ENCODE measurements at regions not wholly inside any gene's neighbourhood (a gene's known extent, or its start where the extent isn't known, plus 50 kb on each side); places are given as distances from the start of the nearest gene placed in this dataset.

GRCh38 chr3:137061186-137061585, 103.4 kb downstream of the IL20RB start:
- H3K27ac ChIP-seq (ENCODE audit: low read depth, low read length) = no peak overlapping the region
- peaks cover 0 to 6% (median 3%) of the 10 kb centered on the region in 5 donors for H3K9me3 ChIP-seq (ENCODE audit: control insufficient read depth in 5 of 5, low read length in 5 of 5)
- H3K9ac ChIP-seq (ENCODE audit: low read length in 5 of 5) = no peak overlapping the region
- H3K36me3 ChIP-seq (ENCODE audit: control insufficient read depth in 5 of 5, insufficient read depth in 5 of 5, low read length in 5 of 5) = no peaks in the 10 kb centered on the region
- H3K27me3 ChIP-seq (ENCODE audit: control insufficient read depth in 5 of 5, insufficient read depth in 4 of 5, low read length in 5 of 5) = no peaks in the 10 kb centered on the region
- H3K4me3 ChIP-seq (ENCODE audit: low read depth in 1 of 5, low read length in 5 of 5) = no peak overlapping the region
- no peaks in the 10 kb centered on the region for H3K4me1 ChIP-seq (ENCODE audit: control insufficient read depth in 5 of 5, insufficient read depth in 5 of 5, low read length in 5 of 5)

- no peak overlapping the region for H3K27ac ChIP-seq (ENCODE audit: low read depth, low read length)
- H3K27me3 ChIP-seq (ENCODE audit: control insufficient read depth in 5 of 5, insufficient read depth in 4 of 5, low read length in 5 of 5) = no peaks in the 10 kb centered on the region
- H3K4me1 ChIP-seq (ENCODE audit: control insufficient read depth in 5 of 5, insufficient read depth in 5 of 5, low read length in 5 of 5) = no peaks in the 10 kb centered on the region
- no peak overlapping the region for H3K9ac ChIP-seq (ENCODE audit: low read length in 5 of 5)
- no peaks in the 10 kb centered on the region for H3K36me3 ChIP-seq (ENCODE audit: control insufficient read depth in 5 of 5, insufficient read depth in 5 of 5, low read length in 5 of 5)
- no peak overlapping the region for H3K4me3 ChIP-seq (ENCODE audit: low read depth in 1 of 5, low read length in 5 of 5)
- H3K9me3 ChIP-seq (ENCODE audit: control insufficient read depth in 5 of 5, low read length in 5 of 5) = peaks cover 0 to 6% (median 3%) of the 10 kb centered on the region in 5 donors
Measured at GRCh38 chr3:137062250-137062649, 104.5 kb downstream of the IL20RB start.

DNA sequence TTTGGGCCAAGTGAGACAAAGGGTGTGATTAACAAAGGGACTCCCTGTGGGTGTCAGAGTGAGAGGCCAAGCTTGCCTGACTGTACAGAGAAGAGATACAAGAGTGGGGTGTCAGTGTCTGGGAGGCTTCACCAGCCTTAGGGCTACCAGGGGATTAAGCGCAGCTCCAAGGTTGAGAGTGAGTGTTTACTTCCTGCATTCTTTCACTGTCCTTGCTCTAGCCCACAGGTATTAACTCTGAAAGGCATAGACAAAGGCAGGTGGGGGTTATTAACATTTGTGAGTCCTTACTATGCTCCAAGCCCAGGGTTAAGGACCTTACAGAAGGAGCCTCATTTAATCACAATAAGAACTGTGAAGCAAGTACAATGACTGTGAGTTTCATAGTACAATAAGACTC, 107.6 kb downstream of the IL20RB start:
- H3K36me3 ChIP-seq (ENCODE audit: control insufficient read depth in 5 of 5, insufficient read depth in 5 of 5, low read length in 5 of 5) = no peaks in the 10 kb centered on the region
- no peak overlapping the region for H3K27ac ChIP-seq (ENCODE audit: low read depth, low read length)
- no peaks in the 10 kb centered on the region for H3K4me1 ChIP-seq (ENCODE audit: control insufficient read depth in 5 of 5, insufficient read depth in 5 of 5, low read length in 5 of 5)
- H3K9ac ChIP-seq (ENCODE audit: low read length in 5 of 5) = no peak overlapping the region
- no peaks in the 10 kb centered on the region for H3K27me3 ChIP-seq (ENCODE audit: control insufficient read depth in 5 of 5, insufficient read depth in 4 of 5, low read length in 5 of 5)
- peaks cover 0 to 6% (median 3%) of the 10 kb centered on the region in 5 donors for H3K9me3 ChIP-seq (ENCODE audit: control insufficient read depth in 5 of 5, low read length in 5 of 5)
- H3K4me3 ChIP-seq (ENCODE audit: low read depth in 1 of 5, low read length in 5 of 5) = no peak overlapping the region

DNA sequence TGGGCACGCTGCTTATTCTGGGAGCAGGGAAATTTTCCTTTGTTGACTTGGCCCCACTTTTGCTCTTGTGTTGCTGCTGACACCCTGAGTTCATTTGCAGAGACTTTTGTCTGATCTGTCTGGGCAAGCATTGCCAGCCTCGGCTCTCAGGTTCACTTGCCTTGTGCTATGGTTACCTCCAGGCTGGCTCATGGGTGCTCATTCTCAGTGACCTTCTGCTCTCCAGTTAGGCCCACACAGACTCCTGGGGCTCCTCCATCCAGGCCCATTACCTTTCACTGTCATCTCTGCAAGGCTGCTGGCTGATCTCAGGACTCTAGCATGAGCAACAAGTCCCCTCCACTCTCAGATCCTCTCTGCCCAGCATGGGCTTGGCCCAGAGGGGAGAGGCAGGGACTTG, 108.3 kb downstream of the IL20RB start:
- Histone ChIP-seq H3K9me3 (ENCODE audit: control insufficient read depth in 5 of 5, low read length in 5 of 5) (peaks cover 0 to 6% (median 3%) of the 10 kb centered on the region in 5 donors), H3K4me3 (ENCODE audit: low read depth in 1 of 5, low read length in 5 of 5) (no peak overlapping the region), H3K27ac (ENCODE audit: low read depth, low read length) (no peak overlapping the region), H3K36me3 (ENCODE audit: control insufficient read depth in 5 of 5, insufficient read depth in 5 of 5, low read length in 5 of 5) (no peaks in the 10 kb centered on the region), H3K4me1 (ENCODE audit: control insufficient read depth in 5 of 5, insufficient read depth in 5 of 5, low read length in 5 of 5) (no peaks in the 10 kb centered on the region), H3K9ac (ENCODE audit: low read length in 5 of 5) (no peak overlapping the region), H3K27me3 (ENCODE audit: control insufficient read depth in 5 of 5, insufficient read depth in 4 of 5, low read length in 5 of 5) (no peaks in the 10 kb centered on the region)

DNA sequence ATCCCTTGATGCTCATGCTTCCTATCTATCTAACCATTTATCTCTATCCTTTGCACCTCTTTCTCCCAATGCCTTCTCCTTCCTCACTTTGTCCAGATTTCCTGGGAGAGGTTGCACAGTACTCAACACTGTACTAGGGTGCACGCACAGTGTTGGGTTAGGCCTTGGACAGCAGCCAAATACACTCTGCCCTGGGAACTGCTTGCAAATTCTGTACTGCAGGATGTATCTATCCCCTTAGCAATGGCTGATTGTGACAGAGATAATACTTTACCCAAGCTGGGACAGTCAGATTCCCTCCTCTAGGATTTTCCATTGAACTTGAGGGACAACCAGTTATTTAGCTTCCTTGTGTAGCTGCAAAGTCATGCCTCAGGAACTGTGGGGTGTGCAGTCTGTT, 113.3 kb downstream of the IL20RB start:
- Histone ChIP-seq H3K9ac (ENCODE audit: low read length in 5 of 5) (no peak overlapping the region), H3K4me3 (ENCODE audit: low read depth in 1 of 5, low read length in 5 of 5) (no peak overlapping the region), H3K4me1 (ENCODE audit: control insufficient read depth in 5 of 5, insufficient read depth in 5 of 5, low read length in 5 of 5) (no peaks in the 10 kb centered on the region), H3K27ac (ENCODE audit: low read depth, low read length) (no peak overlapping the region), H3K36me3 (ENCODE audit: control insufficient read depth in 5 of 5, insufficient read depth in 5 of 5, low read length in 5 of 5) (no peaks in the 10 kb centered on the region), H3K27me3 (ENCODE audit: control insufficient read depth in 5 of 5, insufficient read depth in 4 of 5, low read length in 5 of 5) (peaks cover 0 to 4% (median 0%) of the 10 kb centered on the region in 5 donors), H3K9me3 (ENCODE audit: control insufficient read depth in 5 of 5, low read length in 5 of 5) (no peaks in the 10 kb centered on the region)

DNA sequence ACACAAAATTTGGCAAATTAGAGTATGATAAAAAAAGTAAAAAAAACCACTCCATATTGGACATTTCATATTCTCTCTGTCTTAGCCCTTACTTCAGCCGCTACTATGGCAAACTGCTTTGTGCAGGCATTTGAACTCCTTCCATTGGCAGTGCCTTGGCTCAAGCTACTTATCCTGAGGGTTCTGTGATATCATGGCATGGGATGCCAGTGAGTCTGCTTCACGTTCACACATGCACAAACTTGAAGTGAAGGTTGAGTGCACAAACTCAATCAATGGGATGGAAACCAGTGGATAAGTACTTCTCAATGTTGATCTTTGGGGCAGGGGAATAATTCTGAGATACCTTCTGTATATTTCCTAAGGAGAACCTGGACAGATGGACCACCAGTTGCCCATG, 117.2 kb downstream of the IL20RB start:
- no peaks in the 10 kb centered on the region for H3K9me3 ChIP-seq (ENCODE audit: control insufficient read depth in 5 of 5, low read length in 5 of 5)
- no peaks in the 10 kb centered on the region for H3K36me3 ChIP-seq (ENCODE audit: control insufficient read depth in 5 of 5, insufficient read depth in 5 of 5, low read length in 5 of 5)
- H3K9ac ChIP-seq (ENCODE audit: low read length in 5 of 5) = no peak overlapping the region
- no peaks in the 10 kb centered on the region for H3K4me1 ChIP-seq (ENCODE audit: control insufficient read depth in 5 of 5, insufficient read depth in 5 of 5, low read length in 5 of 5)
- no peak overlapping the region for H3K27ac ChIP-seq (ENCODE audit: low read depth, low read length)
- peaks cover 0 to 8% (median 0%) of the 10 kb centered on the region in 5 donors for H3K27me3 ChIP-seq (ENCODE audit: control insufficient read depth in 5 of 5, insufficient read depth in 4 of 5, low read length in 5 of 5)
- H3K4me3 ChIP-seq (ENCODE audit: low read depth in 1 of 5, low read length in 5 of 5) = no peak overlapping the region

DNA sequence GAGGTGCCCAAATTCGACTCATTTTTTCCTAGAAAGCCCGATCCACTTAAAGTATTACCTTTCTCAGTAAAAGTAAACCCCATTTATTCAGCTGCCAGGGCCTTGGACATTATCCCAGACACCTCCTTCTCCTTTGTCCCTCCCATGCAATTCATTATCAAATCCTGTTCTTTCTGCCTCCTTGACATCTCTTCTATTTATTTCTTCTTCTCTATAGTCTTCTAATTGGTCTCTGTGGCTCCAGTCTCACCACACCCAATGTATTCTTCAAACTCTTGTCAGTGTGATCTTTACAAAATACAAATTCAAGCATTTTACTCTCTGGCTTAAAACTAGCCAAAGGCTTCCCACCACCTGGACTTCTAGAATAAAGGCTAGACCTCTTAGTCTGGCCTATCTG, 120.3 kb downstream of the IL20RB start:
- H3K4me3 ChIP-seq (ENCODE audit: low read depth in 1 of 5, low read length in 5 of 5) = no peak overlapping the region
- H3K9me3 ChIP-seq (ENCODE audit: control insufficient read depth in 5 of 5, low read length in 5 of 5) = no peaks in the 10 kb centered on the region
- peaks cover 0 to 8% (median 5%) of the 10 kb centered on the region in 5 donors for H3K27me3 ChIP-seq (ENCODE audit: control insufficient read depth in 5 of 5, insufficient read depth in 4 of 5, low read length in 5 of 5)
- no peaks in the 10 kb centered on the region for H3K36me3 ChIP-seq (ENCODE audit: control insufficient read depth in 5 of 5, insufficient read depth in 5 of 5, low read length in 5 of 5)
- H3K4me1 ChIP-seq (ENCODE audit: control insufficient read depth in 5 of 5, insufficient read depth in 5 of 5, low read length in 5 of 5) = no peaks in the 10 kb centered on the region
- H3K27ac ChIP-seq (ENCODE audit: low read depth, low read length) = no peak overlapping the region
- H3K9ac ChIP-seq (ENCODE audit: low read length in 5 of 5) = no peak overlapping the region

- Histone ChIP-seq H3K36me3 (ENCODE audit: control insufficient read depth in 5 of 5, insufficient read depth in 5 of 5, low read length in 5 of 5) (no peaks in the 10 kb centered on the region), H3K27me3 (ENCODE audit: control insufficient read depth in 5 of 5, insufficient read depth in 4 of 5, low read length in 5 of 5) (peaks cover 0 to 10% (median 6%) of the 10 kb centered on the region in 5 donors), H3K4me3 (ENCODE audit: low read depth in 1 of 5, low read length in 5 of 5) (no peak overlapping the region), H3K4me1 (ENCODE audit: control insufficient read depth in 5 of 5, insufficient read depth in 5 of 5, low read length in 5 of 5) (no peaks in the 10 kb centered on the region), H3K27ac (ENCODE audit: low read depth, low read length) (no peak overlapping the region), H3K9ac (ENCODE audit: low read length in 5 of 5) (no peak overlapping the region), H3K9me3 (ENCODE audit: control insufficient read depth in 5 of 5, low read length in 5 of 5) (no peaks in the 10 kb centered on the region)
Measured at GRCh38 chr3:137079571-137079970, 121.8 kb downstream of the IL20RB start.

DNA sequence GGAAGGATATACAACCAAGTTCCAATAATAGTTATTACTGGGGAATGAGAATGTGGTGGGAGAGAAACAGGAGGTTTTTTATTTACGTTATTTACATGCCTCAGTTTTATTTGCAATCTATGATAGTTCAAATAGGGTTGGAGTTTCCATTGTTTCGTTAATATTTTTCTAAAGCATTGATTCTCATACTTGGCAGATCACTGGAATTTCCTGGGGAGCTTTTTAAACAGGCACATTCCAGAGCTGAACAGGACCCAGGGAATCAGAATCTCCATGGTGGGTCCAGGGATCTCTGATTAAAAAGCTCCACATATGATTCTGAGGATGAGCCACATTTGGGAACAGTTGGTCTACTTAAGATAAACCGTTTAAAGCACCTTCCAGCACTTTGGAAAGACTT, 123.9 kb downstream of the IL20RB start:
- Histone ChIP-seq H3K9me3 (ENCODE audit: control insufficient read depth in 5 of 5, low read length in 5 of 5) (no peaks in the 10 kb centered on the region), H3K9ac (ENCODE audit: low read length in 5 of 5) (no peak overlapping the region), H3K4me1 (ENCODE audit: control insufficient read depth in 5 of 5, insufficient read depth in 5 of 5, low read length in 5 of 5) (no peaks in the 10 kb centered on the region), H3K4me3 (ENCODE audit: low read depth in 1 of 5, low read length in 5 of 5) (no peak overlapping the region), H3K27me3 (ENCODE audit: control insufficient read depth in 5 of 5, insufficient read depth in 4 of 5, low read length in 5 of 5) (peaks cover 0 to 12% (median 6%) of the 10 kb centered on the region in 5 donors), H3K27ac (ENCODE audit: low read depth, low read length) (no peak overlapping the region), H3K36me3 (ENCODE audit: control insufficient read depth in 5 of 5, insufficient read depth in 5 of 5, low read length in 5 of 5) (no peaks in the 10 kb centered on the region)

DNA sequence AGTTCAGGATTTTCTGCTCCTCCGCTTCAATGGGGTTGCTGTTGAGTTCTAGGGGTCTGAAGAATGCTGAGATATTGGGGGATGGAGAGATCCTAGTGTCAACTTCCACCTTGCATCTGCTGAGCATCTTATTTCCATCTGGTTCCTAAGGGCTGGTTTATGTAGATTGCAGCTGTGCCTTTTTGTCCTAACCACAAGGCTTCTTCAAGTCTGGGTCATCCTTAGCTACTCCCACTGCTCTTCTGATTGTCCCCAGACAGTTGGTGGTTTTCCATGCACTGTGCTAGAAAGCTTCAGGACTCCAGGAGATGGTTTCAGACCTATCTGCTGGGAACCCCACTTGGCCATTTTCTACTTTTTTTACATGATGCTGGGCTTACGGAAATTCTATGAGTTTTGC, 125.0 kb downstream of the IL20RB start:
- H3K27ac ChIP-seq (ENCODE audit: low read depth, low read length) = no peak overlapping the region
- peaks cover 0 to 12% (median 4%) of the 10 kb centered on the region in 5 donors for H3K27me3 ChIP-seq (ENCODE audit: control insufficient read depth in 5 of 5, insufficient read depth in 4 of 5, low read length in 5 of 5)
- H3K4me3 ChIP-seq (ENCODE audit: low read depth in 1 of 5, low read length in 5 of 5) = no peak overlapping the region
- no peak overlapping the region for H3K9ac ChIP-seq (ENCODE audit: low read length in 5 of 5)
- H3K36me3 ChIP-seq (ENCODE audit: control insufficient read depth in 5 of 5, insufficient read depth in 5 of 5, low read length in 5 of 5) = no peaks in the 10 kb centered on the region
- no peaks in the 10 kb centered on the region for H3K4me1 ChIP-seq (ENCODE audit: control insufficient read depth in 5 of 5, insufficient read depth in 5 of 5, low read length in 5 of 5)
- H3K9me3 ChIP-seq (ENCODE audit: control insufficient read depth in 5 of 5, low read length in 5 of 5) = no peaks in the 10 kb centered on the region

DNA sequence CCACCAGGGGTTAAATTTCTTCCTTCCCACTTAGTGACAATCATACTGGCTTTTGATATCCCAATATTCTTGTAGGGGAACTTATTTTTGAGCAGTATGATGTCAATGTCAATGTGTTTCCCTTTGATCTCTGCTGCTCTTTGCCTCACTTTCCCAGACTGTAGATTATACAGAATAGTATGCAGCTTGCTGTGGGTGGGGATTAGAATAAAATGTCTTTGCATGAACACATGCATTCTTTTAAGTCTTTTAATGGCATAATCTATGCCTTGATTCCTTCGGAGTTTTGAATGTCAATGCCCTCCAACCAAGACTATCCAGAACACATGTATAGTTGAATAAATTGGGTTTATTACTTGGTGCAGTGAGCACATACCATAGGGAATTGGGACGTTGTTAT, 125.5 kb downstream of the IL20RB start:
- Histone ChIP-seq H3K9ac (ENCODE audit: low read length in 5 of 5) (no peak overlapping the region), H3K4me3 (ENCODE audit: low read depth in 1 of 5, low read length in 5 of 5) (no peak overlapping the region), H3K9me3 (ENCODE audit: control insufficient read depth in 5 of 5, low read length in 5 of 5) (no peaks in the 10 kb centered on the region), H3K27me3 (ENCODE audit: control insufficient read depth in 5 of 5, insufficient read depth in 4 of 5, low read length in 5 of 5) (peaks cover 0 to 10% (median 4%) of the 10 kb centered on the region in 5 donors), H3K36me3 (ENCODE audit: control insufficient read depth in 5 of 5, insufficient read depth in 5 of 5, low read length in 5 of 5) (no peaks in the 10 kb centered on the region), H3K27ac (ENCODE audit: low read depth, low read length) (no peak overlapping the region), H3K4me1 (ENCODE audit: control insufficient read depth in 5 of 5, insufficient read depth in 5 of 5, low read length in 5 of 5) (no peaks in the 10 kb centered on the region)
